Hypothalamus (tissue), 51 donors: ENCODE measurements at regions not wholly inside any gene's neighbourhood (a gene's known extent, or its start where the extent isn't known, plus 50 kb on each side); places are given as distances from the start of the nearest gene placed in this dataset.

Experiments used
- DNase-seq, 51 donors: peaks; one replicate each; lab custom pipeline; 2025; lab: John Stamatoyannopoulos, UW

DNA sequence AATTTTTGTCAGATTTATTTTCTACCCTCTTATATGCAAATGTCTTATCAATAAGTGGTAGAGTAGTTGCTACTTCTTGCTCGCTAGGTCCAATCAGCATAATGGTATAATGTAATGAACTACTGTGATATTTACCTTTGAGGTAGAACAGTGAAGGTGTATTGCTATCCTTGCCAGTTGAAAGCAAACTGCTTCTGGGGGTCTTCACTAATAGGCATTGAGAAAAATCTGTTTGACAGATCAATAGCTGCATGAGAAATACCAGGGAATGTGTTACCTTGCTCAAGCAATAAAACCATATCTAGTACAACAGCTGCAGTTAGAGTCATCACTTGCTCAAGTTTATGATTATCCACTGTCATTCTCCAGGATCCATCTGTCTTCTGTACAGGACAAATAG lies 50.1 kb upstream of the EFEMP1 start:
- no peak for DNase-seq

DNA sequence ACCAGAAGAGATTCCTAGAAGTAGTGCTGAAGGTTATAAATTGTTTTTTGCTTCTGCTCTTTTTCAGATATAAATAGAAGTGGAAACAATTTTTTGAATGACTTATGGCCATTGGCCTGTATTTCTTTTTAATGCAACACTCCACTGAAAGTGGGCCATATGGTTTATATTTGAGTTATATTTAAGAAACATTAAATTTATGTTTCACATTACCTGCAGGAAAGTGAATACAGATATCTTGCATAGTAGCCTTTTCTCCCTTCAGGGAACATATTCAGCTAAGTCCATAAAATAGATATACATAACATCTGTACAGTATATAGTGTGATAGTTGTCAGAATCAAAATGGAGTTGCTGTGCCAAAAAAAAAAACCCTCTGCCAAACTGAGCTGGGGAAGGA lies 53.1 kb upstream of the EFEMP1 start:
- DNase-seq = no peak

DNA sequence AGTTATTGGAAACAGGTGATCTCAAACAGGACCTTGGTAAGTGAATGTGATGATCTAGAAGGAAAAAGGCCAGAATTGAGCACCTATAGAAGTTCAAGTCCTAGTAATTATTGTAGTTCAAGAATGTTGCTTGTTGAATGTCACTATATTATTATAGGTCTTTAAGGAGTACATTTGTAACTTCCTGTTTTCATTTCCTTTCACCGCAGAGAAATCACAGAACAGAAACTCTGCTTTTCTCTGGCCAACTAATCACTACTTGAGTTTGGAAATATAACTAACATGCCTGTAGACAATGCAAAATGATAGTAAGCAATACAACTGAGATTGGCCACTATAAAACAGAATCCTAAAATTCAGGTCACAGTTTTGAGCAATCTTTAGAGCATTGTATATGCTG lies 61.8 kb upstream of the EFEMP1 start:
- DNase-seq = no peak

DNA sequence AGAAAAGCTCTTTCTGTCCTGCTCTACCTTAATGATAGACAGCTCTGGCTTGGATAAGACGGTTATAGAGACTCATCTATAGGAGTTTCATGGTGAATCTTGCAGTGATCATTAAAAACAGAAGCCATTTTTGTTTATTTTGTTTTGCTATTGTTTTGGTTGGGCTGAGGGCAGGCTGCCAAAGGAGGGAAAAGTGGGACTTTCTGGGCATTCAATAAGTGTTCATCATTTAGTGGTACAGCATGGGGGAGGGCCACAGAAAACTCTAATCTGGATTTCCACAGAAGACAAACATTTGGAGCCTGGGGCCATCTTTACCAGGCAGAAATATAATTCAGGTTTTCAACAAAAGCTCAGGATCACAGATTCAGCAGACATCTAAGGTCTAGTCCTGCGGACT lies 62.4 kb upstream of the EFEMP1 start:
- no peak for DNase-seq

DNA sequence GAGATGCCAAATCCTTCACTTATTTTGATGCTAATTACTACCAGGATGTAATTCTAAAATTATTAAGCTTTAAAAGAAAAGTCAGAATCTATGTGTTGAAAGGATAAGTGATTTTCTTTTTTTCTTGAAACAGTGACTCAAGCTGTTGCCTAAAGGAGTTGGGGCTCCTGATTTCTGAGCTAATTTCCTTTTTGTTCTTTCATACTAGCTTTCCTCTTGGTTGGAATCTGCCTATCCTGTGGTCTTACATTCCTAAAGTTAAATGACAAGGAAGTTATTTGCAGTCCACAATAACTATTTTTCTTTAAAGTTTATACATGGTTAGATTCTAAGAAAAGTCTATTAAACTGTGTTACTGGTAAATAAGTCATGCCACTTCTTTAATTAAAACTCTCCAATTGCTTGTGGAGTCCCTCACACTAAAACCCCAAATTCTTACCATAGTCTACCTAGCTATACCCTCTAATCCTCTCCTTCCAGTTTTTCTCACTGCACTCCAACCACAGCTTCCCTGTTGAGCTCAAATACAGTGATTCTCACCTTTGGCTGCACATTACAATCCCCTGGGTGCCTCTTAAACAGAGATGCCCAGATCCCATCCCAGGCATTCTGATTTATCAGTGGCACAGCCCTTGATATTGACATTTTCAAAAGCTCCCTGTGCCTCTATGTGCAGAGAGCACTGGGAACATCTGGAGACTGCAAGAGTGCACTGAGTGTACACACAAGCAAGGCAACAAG lies 63.3 kb upstream of the EFEMP1 start:
- no peak for DNase-seq

DNA sequence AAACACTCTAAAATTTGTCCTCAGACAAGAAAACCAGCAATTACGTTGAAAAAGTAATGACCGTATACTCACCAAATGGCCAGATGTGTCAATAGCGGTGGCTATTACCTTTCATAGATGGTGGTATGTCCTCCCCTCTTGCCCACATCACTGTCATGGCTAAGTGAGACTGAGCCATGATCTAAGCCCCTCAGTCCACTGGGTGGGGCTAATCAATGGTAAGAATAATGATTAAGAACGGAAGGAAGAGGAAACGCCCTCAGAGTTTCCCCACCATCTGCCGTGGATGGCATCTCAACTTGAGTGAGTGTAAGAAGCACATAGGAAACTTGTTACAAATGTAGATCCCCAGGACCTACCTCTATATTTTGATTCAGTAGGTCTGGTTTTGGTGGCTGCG lies 65.8 kb upstream of the EFEMP1 start:
- no peak for DNase-seq

DNA sequence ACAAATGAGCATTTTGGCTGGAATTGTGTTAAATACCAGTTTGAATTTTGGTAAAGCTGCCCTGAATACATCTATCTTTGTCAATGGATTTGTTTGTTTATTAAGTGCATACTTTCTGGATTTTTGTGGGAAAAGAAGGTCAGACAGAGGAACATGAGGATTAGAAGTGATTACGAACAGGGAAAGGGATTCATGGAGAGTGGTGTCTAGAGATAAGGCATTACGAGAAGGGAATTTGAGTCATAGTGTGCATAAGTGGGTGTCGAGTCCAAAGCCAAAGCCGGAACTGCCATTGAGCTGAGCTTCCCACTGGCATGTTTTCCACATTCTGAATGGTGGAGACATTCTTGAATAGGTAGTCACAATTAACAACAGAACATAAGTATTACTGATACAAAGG lies 68.9 kb upstream of the EFEMP1 start:
- no peak for DNase-seq

DNA sequence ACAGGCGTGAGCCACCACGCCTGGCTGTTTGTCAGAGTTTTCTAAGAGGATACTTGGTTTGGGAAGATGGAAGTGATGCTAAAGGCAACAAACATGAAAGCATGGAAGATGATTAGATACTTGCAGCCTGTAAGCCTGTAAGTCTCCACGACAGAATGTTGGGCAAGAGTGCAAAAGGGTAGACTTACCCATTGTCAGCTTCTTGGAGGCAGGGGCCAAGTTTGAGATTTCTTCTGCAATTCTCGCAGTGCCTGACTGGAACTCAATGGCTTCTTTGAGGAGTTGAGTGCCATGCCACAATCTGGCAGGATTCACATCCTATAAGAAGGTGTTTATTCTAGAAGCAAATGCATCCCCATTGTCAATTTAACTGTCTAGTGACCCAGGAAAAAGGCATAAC lies 70.1 kb upstream of the EFEMP1 start:
- DNase-seq = no peak

DNA sequence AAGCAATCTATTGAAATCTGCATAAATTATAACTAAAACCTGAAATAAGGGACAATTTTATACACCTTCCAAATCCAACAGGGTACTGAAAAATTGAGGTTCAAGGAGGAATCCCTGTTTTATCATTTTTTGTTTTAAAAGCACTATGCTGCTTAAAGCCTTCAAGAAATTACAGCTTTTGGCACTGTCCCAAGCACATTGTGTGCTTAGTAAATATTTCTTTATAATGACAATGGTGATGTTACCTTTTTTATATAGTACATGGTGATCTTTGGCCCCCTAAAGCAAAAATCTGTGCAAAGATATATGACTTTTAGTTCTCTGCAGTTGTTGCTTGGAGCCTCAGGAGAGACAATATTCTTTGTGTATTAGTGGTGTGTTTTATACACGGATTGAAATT lies 71.6 kb upstream of the EFEMP1 start:
- DNase-seq = no peak

DNA sequence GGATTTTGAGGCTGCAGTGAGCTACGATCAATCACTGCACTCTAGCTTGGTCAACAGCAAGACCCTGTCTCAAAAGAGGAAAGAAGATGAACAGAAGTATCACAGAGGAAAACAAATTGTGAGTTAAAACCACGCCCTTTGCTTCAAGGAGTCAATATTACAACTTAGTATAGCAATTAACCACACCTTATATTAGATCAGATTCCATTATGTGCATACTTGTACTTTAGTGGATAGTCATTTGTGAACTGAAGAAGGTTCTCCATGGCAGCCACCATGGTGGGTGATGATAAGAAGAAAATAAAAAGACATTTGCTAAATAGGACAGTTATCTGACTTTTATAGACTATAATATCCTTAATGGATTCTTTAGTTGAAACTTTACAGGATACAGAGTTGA lies 72.3 kb upstream of the EFEMP1 start:
- no peak for DNase-seq

DNA sequence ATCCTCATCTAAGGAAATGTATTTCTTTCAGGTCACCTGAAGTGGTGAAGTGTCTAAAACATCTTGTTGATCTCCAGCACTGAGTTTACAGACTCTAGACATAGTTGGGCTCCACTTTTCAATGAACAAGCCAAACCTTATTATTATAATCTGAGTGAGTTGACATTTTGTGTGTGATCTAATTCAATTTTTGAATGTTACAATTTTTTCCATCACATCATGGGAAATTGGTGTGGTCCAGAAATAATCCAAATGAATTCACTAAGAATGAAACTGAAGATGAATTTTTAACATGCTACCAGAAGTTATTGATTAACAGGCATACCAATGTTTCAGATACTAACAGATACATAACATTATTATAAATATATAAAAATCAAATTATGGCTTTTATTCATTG lies 75.6 kb upstream of the EFEMP1 start:
- no peak for DNase-seq

DNA sequence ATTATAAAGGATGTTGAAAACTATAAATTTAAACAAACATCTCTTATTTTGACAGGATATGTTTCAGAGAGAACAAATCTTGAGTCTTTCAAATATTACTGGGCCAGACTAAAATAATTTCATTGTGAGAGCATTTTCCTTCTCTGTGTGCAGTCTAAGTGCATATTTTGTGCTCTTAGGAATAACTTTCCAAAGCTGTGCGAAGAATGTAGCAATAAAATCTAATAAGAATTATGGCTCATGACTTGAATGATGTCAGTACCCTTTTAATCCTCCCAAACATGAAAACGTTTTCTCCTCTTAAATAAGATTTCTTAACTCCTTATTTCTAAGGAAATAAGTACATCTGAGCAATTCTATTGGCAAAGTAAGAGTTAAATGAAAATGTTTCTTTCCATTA lies 76.2 kb upstream of the EFEMP1 start:
- no peak for DNase-seq

DNA sequence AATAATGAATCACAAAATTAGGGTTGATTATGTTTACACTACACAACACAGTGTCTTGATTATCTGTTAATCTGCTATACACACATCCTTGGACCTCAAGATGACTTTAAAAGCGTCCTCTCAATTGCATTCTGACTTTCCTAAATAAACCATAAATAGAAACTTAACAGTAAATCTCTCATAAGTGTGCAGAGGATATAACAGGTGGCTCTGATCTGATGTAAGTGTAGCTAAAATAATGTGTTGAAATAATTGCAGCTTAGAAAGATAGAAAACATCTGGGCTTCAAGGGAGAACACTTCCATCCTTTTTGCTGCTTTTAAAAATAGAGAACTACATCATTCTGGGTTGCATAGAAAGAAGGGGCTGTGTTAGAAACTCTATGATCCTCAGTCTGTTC lies 78.4 kb upstream of the EFEMP1 start:
- no peak for DNase-seq

DNA sequence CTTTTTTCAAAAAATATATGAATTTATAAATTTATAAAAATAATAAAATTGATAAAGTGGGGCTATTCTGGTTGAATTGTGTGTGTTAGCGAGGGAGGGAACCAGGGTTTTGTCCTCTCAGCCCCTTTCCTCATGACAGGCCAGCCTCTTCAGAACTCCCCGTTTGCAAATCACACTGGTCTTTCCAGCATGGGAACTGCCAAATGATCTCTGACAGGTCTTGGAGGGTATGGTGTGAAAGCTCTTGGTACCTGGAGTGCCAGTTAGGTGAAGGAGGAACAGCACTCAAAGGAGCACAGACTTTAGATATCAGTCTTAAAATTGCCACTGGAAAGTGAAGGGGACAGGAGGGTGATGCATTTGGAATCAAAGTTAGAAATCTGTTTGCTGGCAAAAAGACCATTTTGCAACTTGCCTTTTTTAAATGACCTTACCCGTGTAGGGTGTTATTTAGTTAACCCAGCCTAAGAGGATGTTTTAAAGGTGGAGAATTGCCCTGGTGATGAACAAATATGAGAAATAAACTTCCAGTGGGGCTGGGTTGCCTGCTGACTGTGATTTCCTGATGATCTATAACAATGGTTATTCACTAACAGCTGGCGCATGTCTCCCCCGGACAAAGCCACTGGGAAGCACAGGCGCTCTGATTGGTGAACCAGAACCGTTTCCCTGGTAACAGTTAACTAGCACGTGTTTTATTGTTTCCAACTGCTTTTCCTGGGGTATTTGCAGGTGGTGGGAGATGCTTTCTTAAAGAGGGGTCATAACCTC lies 85.3 kb upstream of the EFEMP1 start:
- DNase-seq = peak in 42 of 51 donors; percentile 5 to 88 (median 50)

DNA sequence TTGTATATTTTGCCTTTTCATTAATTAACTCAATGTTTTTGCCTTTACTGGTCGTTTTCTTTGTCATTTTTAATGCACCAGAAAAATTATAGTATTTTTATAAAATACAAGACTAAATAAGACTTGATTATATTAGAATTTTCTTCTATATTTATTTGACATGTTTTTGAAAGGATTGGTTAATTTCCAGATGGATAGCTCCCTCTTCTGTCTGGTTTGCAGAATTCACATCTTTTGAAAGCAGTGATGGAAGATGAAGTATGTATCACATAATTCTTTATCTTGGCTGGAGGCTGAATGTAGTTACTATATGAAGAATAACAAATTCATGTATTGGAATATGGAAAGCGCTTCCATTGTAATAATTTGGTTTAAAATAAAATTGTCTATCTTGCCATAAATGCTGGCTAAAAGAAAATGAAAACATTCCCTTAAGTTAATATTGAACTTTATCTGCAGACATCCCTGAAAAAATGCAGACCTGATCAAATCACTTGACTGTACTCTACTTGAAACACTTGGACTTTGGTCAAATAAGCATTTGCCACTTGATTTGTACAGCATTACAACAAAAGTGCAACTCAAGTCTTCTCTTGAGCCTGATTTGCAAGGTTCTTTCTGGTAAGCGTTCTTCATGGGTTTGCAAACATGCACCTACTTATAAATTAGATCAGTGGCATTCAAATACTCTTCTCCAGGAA lies 86.3 kb upstream of the EFEMP1 start:
- peak in 1 of 51 donors; percentile 35 for DNase-seq

DNA sequence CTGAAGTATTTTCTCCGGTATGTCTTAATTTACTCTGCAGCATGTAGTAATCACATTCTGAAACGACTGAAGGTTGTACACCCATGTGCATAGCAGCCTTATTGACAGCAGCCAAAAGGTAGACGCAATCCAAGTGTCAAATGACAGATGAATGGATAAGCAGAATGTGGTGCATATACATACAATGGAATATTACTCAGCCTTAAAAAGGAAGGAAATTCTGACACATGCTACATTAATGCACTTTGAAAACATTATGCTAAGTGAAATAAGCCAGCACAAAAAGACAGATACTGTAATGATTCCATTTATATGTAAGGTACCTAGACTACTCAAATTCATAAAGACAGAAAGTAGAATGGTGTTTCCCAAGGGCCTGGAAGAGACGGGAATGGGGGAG lies 88.0 kb upstream of the EFEMP1 start:
- no peak for DNase-seq

DNA sequence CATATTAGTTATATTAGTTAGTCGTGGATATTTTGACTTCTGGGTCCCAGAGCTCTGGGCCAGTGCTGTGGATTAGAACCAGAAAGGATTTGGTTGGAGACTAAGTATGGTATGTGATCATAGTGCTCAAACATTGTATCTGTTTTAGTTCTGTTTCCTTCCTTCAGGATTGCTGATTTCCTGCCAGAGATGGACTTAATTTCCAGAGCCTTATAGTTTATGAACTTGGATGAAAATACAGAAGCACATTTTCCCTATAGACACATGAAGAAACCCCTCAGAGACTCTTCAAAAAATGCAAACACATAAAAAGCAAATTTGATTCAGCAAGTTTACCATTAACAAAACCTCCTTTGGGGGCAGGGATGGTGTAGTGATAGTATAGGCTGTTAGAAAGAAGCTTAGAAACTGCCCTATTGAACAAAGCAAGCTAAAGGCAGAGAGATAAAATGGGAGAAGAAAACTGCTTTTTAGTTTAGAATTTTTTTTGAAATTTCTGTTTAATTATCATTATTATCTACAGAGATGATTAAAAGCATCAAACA lies 88.7 kb upstream of the EFEMP1 start:
- DNase-seq = no peak

DNA sequence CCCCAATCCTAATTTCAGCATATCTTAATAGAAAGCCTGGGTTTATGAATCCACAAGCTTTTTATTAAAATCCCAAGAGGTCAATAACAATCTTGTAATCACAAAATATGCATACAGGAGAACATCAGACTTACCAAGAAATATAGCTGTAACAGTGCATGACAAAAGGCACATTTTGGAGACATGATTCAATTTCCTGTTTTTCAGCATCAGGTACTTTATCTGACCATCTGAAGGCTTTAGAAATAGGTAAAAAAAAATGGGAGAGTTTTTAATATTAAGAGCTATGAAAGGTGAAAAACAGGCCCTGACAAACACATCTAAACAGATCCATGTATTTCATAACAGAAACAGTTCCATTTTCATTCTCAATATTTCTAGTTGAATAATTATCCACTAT lies 89.9 kb upstream of the EFEMP1 start:
- no peak for DNase-seq

DNA sequence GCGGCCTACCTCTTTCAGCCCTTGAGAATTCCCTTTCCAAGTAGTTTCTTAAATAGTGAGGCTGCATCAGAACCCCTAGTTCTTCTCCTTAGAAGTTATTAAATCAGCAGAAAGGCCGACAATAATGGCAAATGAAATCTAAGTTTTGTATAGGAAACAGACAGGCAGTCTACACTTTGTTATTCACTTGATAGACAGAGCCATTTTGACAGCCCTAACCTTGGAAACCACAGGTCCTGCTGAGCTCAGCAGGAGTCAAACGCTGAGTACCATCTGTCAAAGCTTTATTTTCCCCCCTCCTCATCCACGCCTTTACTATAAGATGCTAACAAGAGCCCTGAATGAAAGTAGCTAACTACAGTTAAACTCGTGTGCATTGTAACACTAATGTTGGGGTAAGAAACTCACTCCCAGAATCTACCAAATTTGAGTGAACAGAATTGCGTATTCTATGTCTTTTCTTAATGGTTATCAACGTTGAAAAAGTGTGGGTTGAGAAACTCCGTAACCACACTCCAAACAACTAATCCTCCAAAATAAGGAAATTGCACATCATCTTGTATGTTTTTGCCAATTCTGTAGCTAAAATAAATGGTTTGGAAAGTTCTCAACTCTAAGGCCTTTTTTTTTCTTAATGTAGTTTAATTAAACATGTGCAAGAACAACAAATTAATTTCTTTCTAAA lies 90.6 kb upstream of the EFEMP1 start:
- DNase-seq = no peak

DNA sequence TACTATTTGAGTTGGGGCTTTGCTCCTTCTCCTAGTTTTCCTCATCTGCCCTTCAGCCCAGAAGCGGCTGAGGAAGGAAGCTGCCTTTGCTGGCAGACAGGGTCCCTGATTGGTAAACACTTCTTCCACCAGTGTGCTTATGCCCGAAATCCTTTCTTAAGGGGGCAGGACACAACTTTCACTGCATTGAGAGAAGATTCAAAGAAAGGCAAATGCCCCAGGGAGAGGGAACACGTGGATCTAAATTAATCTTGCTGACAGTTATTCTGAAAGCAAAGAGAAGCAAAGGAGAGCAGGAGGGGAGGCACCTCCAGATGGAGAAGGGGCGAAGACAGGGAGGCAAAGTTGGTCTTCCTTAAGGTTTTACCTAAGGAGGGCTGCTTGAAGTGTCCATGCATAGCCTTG lies 92.1 kb upstream of the EFEMP1 start:
- no peak for DNase-seq

DNA sequence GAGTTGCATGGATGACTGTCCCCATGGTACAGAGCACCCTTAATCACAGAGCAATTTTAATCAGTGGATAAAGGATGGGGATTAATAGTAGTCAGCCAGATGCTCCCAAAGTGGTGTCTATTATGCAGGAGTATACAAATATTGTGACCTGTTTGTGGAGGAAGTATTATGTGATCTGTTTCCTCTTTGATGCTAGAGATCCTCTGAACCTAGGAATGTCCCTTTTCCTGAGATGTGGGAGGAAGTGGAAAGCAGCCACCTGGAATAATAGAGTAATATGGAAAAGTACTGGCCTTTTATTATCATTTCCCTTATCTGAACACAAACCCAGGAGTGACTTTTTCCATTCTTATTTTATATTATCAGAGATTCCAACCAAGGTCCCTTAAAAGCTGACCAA lies 94.2 kb upstream of the EFEMP1 start:
- no peak for DNase-seq
